ENCODE measurements at regions not wholly inside any gene's neighbourhood (a gene's known extent, or its start where the extent isn't known, plus 50 kb on each side); places are given as distances from the start of the nearest gene placed in this dataset.

GRCh38 chr3:163071713-163072112 lies 1575.1 kb downstream of the OTOL1 start:
- Histone ChIP-seq H3K4me2 (ENCODE audit: extremely low read depth, insufficient read depth, low read length) (no peak overlapping the region), H3K79me2 (ENCODE audit: control insufficient read depth, insufficient read depth, low read length) (no peaks in the 10 kb centered on the region), H4K20me1 (ENCODE audit: control insufficient read depth, extremely low read depth, insufficient read depth, low read length) (no peaks in the 10 kb centered on the region), H3K27ac (ENCODE audit: insufficient read depth, low read length) (no peak overlapping the region), H3K27me3 (ENCODE audit: control insufficient read depth, insufficient read depth, low read length) (no peaks in the 10 kb centered on the region), H3K4me3 (replicated peaks in 1 of 4; ENCODE audit: control extremely low read depth in 1 of 4, insufficient read depth in 1 of 4, low read depth in 3 of 4, low read length in 4 of 4) (no peak overlapping the region), H3K4me1 (ENCODE audit: control insufficient read depth, extremely low read depth, insufficient read depth, low read length) (no peaks in the 10 kb centered on the region), H3K9me3 (ENCODE audit: control insufficient read depth, insufficient read depth, low read depth, low read length) (no peaks in the 10 kb centered on the region), H3K36me3 (ENCODE audit: control insufficient read depth, insufficient read depth, low read length) (no peaks in the 10 kb centered on the region), H2AFZ (ENCODE audit: low read length) (no peak overlapping the region), H3K9ac (ENCODE audit: insufficient read depth, low read length) (no peak overlapping the region)
- DNase-seq (ENCODE audit: low read depth in 2 of 2): peak; percentile 30 to 61
- no peak for TF ChIP-seq EZH2 (IDR thresholded peaks at IDR 0.05; ENCODE audit: low read length, missing control alignments)
- no peak for TF ChIP-seq CTCF (conservative IDR thresholded peaks at IDR 0.05 in 1 of 2, IDR thresholded peaks at IDR 0.05 in 1 of 2; ENCODE audit: low read depth in 1 of 2, low read length in 2 of 2)
